K562 (cell line): ENCODE measurements at regions not wholly inside any gene's neighbourhood (a gene's known extent, or its start where the extent isn't known, plus 50 kb on each side); places are given as distances from the start of the nearest gene placed in this dataset.

Experiments used
- ATAC-seq: fragments of 200-7000 bp; cut with Tn5 transposase; 3 replicates; pipeline ENCODE4 v1.9.1; 2020; ENCODE audit warnings: moderate library complexity
- BruUV-seq: library from RNA; stranded (reverse); fragments of 400-500 nt; replicated peaks from 2 replicates; lab custom pipeline; 2021; lab: Mats Ljungman, UMichigan
- CTCF ChIA-PET: fragments of 300-600 bp; formaldehyde crosslinking; extraction: SDS; loops from one replicate; lab custom pipeline; 2021; ENCODE audit warnings: low intra/inter-chr PET ratio; lab: Yijun Ruan, JAX
- POLR2A ChIA-PET: fragments of 300-600, 350-650 bp; sonication (Branson Sonifier 250); formaldehyde crosslinking; extraction: SDS; loops from one replicate; lab custom pipeline; 2021; ENCODE audit warnings: antibody characterized with exemption, inconsistent platforms; lab: Yijun Ruan, JAX
- DNase-seq, 4 experiments: peaks; one replicate each; pipeline versions ENCODE4 v3.0.0 to v3.0.0-alpha.2; 2011 to 2018; ENCODE audit warnings: low spot score in 3 of 4, mixed read lengths in 3 of 4; ENCODE audit errors: extremely low read depth in 1 of 4
- FAIRE-seq: peaks from 2 replicates; lab custom pipeline; 2011; peaks lifted over from hg19 to GRCh38; lab: Jason Lieb, UNC
- H2AFZ ChIP-seq: 2 replicates; pipeline ENCODE4 v1.6.0; 2011; ENCODE audit warnings: low read depth, low read length, control low read depth, inconsistent platforms
- H3K27ac ChIP-seq: fragments of 200-600 bp; 3 replicates; pipeline ENCODE4 v1.8.0; 2011; ENCODE audit warnings: low read depth, mild to moderate bottlenecking, control low read depth, inconsistent platforms, low read length, moderate library complexity, mixed read lengths; ENCODE audit errors: extremely low read depth
- H3K27me3 ChIP-seq, 2 experiments: fragments of 300-600 bp in 1 of 2; 2 replicates in 1 of 2; 3 replicates in 1 of 2; pipeline versions ENCODE4 v1.6.0 to v1.8.0; 2011; ENCODE audit warnings: inconsistent platforms in 2 of 2, low read length in 2 of 2, mild to moderate bottlenecking in 1 of 2, mixed read lengths in 1 of 2, moderate library complexity in 1 of 2; ENCODE audit not compliant: control insufficient read depth in 2 of 2, insufficient read depth in 2 of 2
- H3K36me3 ChIP-seq: fragments of 300-600 bp; 3 replicates; pipeline ENCODE4 v1.8.0; 2011; ENCODE audit warnings: mild to moderate bottlenecking, low read length, inconsistent platforms; ENCODE audit not compliant: control insufficient read depth, insufficient read depth
- H3K4me1 ChIP-seq, 2 experiments: fragments of 200-600 bp in 1 of 2; replicated peaks in 1 of 2; 2 replicates in 1 of 2; 3 replicates in 1 of 2; pipeline versions ENCODE4 v1.5.1 to v1.8.0; 2011; ENCODE audit warnings: inconsistent platforms in 2 of 2, low read length in 2 of 2, mild to moderate bottlenecking in 1 of 2, mixed read lengths in 1 of 2, moderate library complexity in 1 of 2; ENCODE audit not compliant: control insufficient read depth in 2 of 2, insufficient read depth in 2 of 2
- H3K4me2 ChIP-seq: 2 replicates; pipeline ENCODE4 v1.6.1; 2011; ENCODE audit warnings: low read length, control low read depth, inconsistent platforms, mixed read lengths; ENCODE audit not compliant: insufficient read depth
- H3K4me3 ChIP-seq: fragments of 200-600 bp; sonication (generic), shearing (Covaris generic); 2 replicates; pipeline ENCODE4 v1.5.1; 2016; ENCODE audit warnings: control low read depth, inconsistent platforms
- H3K79me2 ChIP-seq: fragments of 200-600 bp; 3 replicates; pipeline ENCODE4 v1.8.0; 2011; ENCODE audit warnings: low read length, inconsistent platforms; ENCODE audit not compliant: control insufficient read depth, insufficient read depth
- H3K9ac ChIP-seq, 2 experiments: 2 replicates each; pipeline versions ENCODE4 v1.6.0 to v1.6.1; 2011; ENCODE audit warnings: low read depth in 2 of 2, low read length in 2 of 2, control low read depth in 1 of 2, inconsistent platforms in 1 of 2, mild to moderate bottlenecking in 1 of 2, mixed read lengths in 1 of 2; ENCODE audit not compliant: insufficient read depth in 1 of 2
- H3K9me1 ChIP-seq: one replicate; pipeline ENCODE4 v1.6.0; 2011; ENCODE audit warnings: inconsistent platforms, mild to moderate bottlenecking, low read length, moderate library complexity; ENCODE audit not compliant: control insufficient read depth, insufficient read depth
- H3K9me3 ChIP-seq: replicated peaks from 2 replicates; pipeline ENCODE4 v1.5.1; 2011; ENCODE audit warnings: low read depth, low read length, inconsistent platforms; ENCODE audit not compliant: control insufficient read depth, insufficient read depth
- H4K20me1 ChIP-seq: replicated peaks from 2 replicates; pipeline ENCODE4 v1.6.1; 2011; ENCODE audit warnings: low read length, inconsistent platforms, mixed read lengths; ENCODE audit not compliant: control insufficient read depth, insufficient read depth
- BACH1 ChIP-seq: fragments of 200-800 bp; sonication (Bioruptor generic); IDR thresholded peaks from 2 replicates; pipeline ENCODE4 v1.6.1; 2016; ENCODE audit warnings: missing genetic modification characterization, missing compliant biosample characterization
- MGA ChIP-seq: fragments of 450-650 bp; IDR thresholded peaks from 2 replicates; pipeline ENCODE4 v1.6.1; 2016; ENCODE audit warnings: mild to moderate bottlenecking, moderate library complexity
- ZNF778 ChIP-seq: fragments of 450-650 bp; formaldehyde crosslinking; IDR thresholded peaks from 2 replicates; pipeline ENCODE4 v1.4.0; 2020; ENCODE audit warnings: mild to moderate bottlenecking, moderate library complexity
- WGBS: fragments of 100-300 bp; shearing (Covaris generic); methylation state at CpG from one replicate; pipeline ENCODE4 v1.1.6; 2016; ENCODE audit warnings: low coverage, mixed read lengths; ENCODE audit not compliant: insufficient coverage; ENCODE audit errors: missing lambda C conversion rate; 5-methylcytosine and 5-hydroxymethylcytosine counted together
- in situ Hi-C: fragments of 300-500 bp; cut with MboI; formaldehyde crosslinking; loops from 4 replicates; pipeline ENCODE4 v1.15.0; 2018; ENCODE audit warnings: inconsistent platforms, mixed read lengths
- intact Hi-C: fragments of 100-400 bp; cut with micrococcal nuclease; formaldehyde crosslinking; loops from 2 replicates; pipeline ENCODE4 v1.14.2; 2022

GRCh38 chr11:44515048-44515447 is 50.4 kb upstream of the CD82 start:
- in situ Hi-C loops, result no loop called here

More at GRCh38 chr11:44515048-44515447, 50.4 kb upstream of the CD82 start:
- ChIA-PET CTCF (no interaction called here), POLR2A (interaction anchor here (1.1 kb wide), 1 partner anchor 9 kb away, joined by 6 read pairs; no protein-coding TSS in a partner anchor)
- Histone ChIP-seq H3K9ac (no peak overlapping the region), H3K27ac (no peak overlapping the region), H4K20me1 (no peaks in the 10 kb centered on the region), H3K27me3 (no peaks in the 10 kb centered on the region), H3K9me3 (no peaks in the 10 kb centered on the region), H3K4me3 (no peak overlapping the region), H3K4me2 (no peak overlapping the region), H2AFZ (peak overlapping the region; percentile 42), H3K4me1 (peaks cover 0 to 5% of the 10 kb centered on the region in 2 experiments; a peak in 2 of 5 replicates), H3K9me1 (no peaks in the 10 kb centered on the region), H3K79me2 (no peaks in the 10 kb centered on the region), H3K36me3 (no peaks in the 10 kb centered on the region)
- 65% methylated on average over 2 of the region's 2 CpGs for WGBS
- intact Hi-C loops, result no loop called here
- no peak for TF ChIP-seq ZNF778 (CRISPR knock-in tag)
- no peak for TF ChIP-seq BACH1 (tag)
- TF ChIP-seq MGA, result 0 out of 2 replicates have a peak, but pooled peaks have one; percentile 42
- FAIRE-seq (no peak), DNase-seq (no peak), ATAC-seq (0 out of 3 replicates have a peak, but pooled peaks have one; percentile 23)
- BruUV-seq, result no TSS peak
